Right lobe of liver (tissue), 6 donors: ENCODE measurements at regions not wholly inside any gene's neighbourhood (a gene's known extent, or its start where the extent isn't known, plus 50 kb on each side); places are given as distances from the start of the nearest gene placed in this dataset.

Experiments
- ATAC-seq, 4 donors: fragments of 200-7000 bp; cut with Tn5 transposase; one replicate each; pipeline ENCODE4 v1.9.1; 2020; ENCODE audit warnings: mild to moderate bottlenecking in 4 of 4, moderate library complexity in 4 of 4
- DNase-seq, 3 donors: peaks; one replicate each; pipeline ENCODE4 v3.0.0-alpha.2; 2020
- H3K27ac ChIP-seq, 3 donors: fragments of 200-600 bp; one replicate each; pipeline ENCODE4 v1.8.0; 2022
- H3K27me3 ChIP-seq, 2 donors: fragments of 200-600 bp; one replicate each; pipeline ENCODE4 v1.8.0; 2022
- H3K36me3 ChIP-seq, 4 donors: fragments of 200-600 bp; sonication (generic) in 1 of 4; one replicate each; pipeline versions ENCODE4 v1.5.1 to v1.8.0; 2017 to 2022; ENCODE audit warnings: control low read depth in 1 of 4
- H3K4me1 ChIP-seq, 4 donors: fragments of 200-600 bp; sonication (generic) in 1 of 4; one replicate each; pipeline versions ENCODE4 v1.5.1 to v1.8.0; 2017 to 2022; ENCODE audit warnings: control low read depth in 1 of 4
- H3K4me3 ChIP-seq, 3 donors: fragments of 200-600 bp; one replicate each; pipeline ENCODE4 v1.8.0; 2022
- H3K9me3 ChIP-seq, 4 donors: fragments of 200-600 bp; sonication (generic) in 1 of 4; one replicate each; pipeline versions ENCODE4 v1.5.1 to v1.8.0; 2017 to 2022; ENCODE audit warnings: control low read depth in 1 of 4
- POLR2A ChIP-seq: fragments of 450-650 bp; IDR thresholded peaks from one replicate; pipeline ENCODE4 v1.6.1; 2017; ENCODE audit warnings: antibody characterized with exemption, mild to moderate bottlenecking
- WGBS: methylation state at CpG from one replicate; pipeline ENCODE4 v1.1.6; 2018; ENCODE audit warnings: low coverage, low lambda C conversion rate; ENCODE audit not compliant: insufficient coverage; ENCODE audit errors: missing lambda C conversion rate; 5-methylcytosine and 5-hydroxymethylcytosine counted together
- intact Hi-C, 2 donors: fragments of 100-400 bp; cut with DNase I; formaldehyde crosslinking; loops; one replicate each; pipeline versions ENCODE4 v1.11.2 to v1.14.1; 2022
- TF ChIP-seq, protein P1 (sequence below), 4 donors: fragments of 200-600 bp in 3 of 4; fragments of 450-650 bp in 1 of 4; IDR thresholded peaks; one replicate each; pipeline versions ENCODE4 v1.5.1 to v1.8.0; 2016 to 2022; ENCODE audit warnings: antibody characterized with exemption in 4 of 4, mild to moderate bottlenecking in 2 of 4
- donor health status: DM: no; HTN: yes; CAD: no.
- donor health status: DM: no; HTN: no; CAD: no.
- donor health status: DM: no; HTN: no; CAD: no.
- donor health status: DM: no; HTN: yes; CAD: no.
- donor health status: DM: no; HTN: yes; CAD: no.

DNA sequence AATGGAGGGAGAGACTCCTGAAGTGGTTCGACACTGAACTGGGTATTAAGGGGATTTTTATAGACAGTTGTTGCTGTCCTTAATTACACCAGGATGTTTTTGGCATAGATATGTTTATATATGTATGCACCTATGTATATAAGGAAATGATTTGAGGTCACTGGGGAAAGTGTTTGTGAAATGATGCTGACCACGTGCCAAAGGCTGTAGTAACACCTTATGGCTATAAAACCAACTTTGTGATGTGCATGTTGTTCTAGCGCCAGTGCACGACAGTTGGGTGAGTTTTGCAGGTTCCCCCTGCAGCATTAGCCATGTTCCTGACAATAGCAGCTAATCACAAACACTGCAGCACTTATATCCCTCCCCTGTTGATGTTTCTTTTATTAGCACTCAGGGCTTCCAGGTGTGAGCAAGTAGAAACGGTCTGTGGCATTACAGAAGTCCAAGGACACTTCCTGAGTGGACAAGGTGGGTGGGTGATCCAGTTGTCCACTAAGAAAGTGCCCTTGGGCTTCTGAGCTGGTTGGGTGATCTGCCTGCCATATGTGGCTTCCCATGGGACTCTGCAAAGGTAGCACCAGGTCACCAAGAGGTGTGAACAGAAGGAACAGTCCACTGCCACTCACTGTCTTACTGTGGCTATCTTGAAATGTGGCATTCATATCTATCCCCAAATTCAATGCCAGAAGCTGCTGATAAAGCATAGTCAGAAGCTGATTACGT lies 63.0 kb upstream of the RBM24 start:
- intact Hi-C loops = no loop called here
- Histone ChIP-seq H3K27me3 (no peaks in the 10 kb centered on the region), H3K9me3 (no peaks in the 10 kb centered on the region), H3K27ac (no peak overlapping the region), H3K36me3 (no peaks in the 10 kb centered on the region), H3K4me1 (no peaks in the 10 kb centered on the region), H3K4me3 (no peak overlapping the region)
- no peak for DNase-seq
- TF ChIP-seq POLR2A = no peak
- TF ChIP-seq, protein P1, sequence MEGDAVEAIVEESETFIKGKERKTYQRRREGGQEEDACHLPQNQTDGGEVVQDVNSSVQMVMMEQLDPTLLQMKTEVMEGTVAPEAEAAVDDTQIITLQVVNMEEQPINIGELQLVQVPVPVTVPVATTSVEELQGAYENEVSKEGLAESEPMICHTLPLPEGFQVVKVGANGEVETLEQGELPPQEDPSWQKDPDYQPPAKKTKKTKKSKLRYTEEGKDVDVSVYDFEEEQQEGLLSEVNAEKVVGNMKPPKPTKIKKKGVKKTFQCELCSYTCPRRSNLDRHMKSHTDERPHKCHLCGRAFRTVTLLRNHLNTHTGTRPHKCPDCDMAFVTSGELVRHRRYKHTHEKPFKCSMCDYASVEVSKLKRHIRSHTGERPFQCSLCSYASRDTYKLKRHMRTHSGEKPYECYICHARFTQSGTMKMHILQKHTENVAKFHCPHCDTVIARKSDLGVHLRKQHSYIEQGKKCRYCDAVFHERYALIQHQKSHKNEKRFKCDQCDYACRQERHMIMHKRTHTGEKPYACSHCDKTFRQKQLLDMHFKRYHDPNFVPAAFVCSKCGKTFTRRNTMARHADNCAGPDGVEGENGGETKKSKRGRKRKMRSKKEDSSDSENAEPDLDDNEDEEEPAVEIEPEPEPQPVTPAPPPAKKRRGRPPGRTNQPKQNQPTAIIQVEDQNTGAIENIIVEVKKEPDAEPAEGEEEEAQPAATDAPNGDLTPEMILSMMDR (IDR thresholded peaks at IDR 0.05) = no peak
- no peak for ATAC-seq
- 55% methylated on average over 6 of the region's 6 CpGs for WGBS

DNA sequence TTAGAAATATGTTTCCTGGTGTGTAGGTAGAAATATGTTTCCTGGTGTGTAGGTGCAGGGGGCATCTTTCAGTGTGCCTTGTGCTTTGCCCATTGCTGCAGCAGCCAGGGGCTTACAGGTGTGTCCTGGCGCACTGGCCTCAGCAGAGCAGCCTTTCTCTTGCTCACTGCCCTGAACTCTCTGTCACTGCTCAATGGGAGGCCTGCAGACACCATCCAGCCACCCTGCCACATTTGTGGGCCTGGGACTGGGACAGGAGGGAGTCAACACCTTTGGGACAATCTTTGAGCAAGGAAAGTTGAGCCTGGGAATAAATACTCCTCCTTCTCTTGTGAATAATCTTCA lies 62.4 kb upstream of the RBM24 start:
- intact Hi-C loops = no loop called here

DNA sequence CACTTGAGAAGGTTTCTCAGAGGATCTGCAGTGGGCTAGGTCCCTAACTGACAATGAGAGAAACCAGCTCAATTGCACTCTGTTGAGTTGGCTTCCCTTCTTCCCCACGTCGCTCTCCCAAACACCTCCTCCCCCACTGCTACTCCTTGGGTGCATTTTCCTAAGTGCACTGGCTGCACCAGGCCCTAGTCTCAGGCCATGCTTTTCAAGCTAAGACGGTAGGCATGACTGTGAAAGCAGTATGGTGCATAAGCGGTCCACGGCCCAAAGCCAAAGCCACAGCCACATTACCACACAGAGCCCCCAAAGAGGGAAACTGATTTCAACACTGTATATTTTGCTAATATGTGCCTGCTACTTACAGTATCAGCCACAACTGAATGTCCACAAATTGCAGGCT lies 62.1 kb upstream of the RBM24 start:
- H3K27me3 ChIP-seq = no peaks in the 10 kb centered on the region
- H3K27ac ChIP-seq = no peak overlapping the region
- H3K4me3 ChIP-seq = no peak overlapping the region
- H3K4me1 ChIP-seq = no peaks in the 10 kb centered on the region
- no peak for ATAC-seq
- H3K36me3 ChIP-seq = no peaks in the 10 kb centered on the region
- no peak for TF ChIP-seq POLR2A
- TF ChIP-seq, protein P1 (IDR thresholded peaks at IDR 0.05) = no peak
- WGBS = 85% methylated on average over 4 of the region's 5 CpGs
- H3K9me3 ChIP-seq = no peaks in the 10 kb centered on the region
- no peak for DNase-seq
- intact Hi-C loops = no loop called here

More for the DNA sequence above, 62.4 kb upstream of the RBM24 start:
- no peaks in the 10 kb centered on the region for H3K36me3 ChIP-seq
- DNase-seq = no peak
- no peak overlapping the region for H3K4me3 ChIP-seq
- TF ChIP-seq, protein P1 (IDR thresholded peaks at IDR 0.05) = no peak
- no peak for TF ChIP-seq POLR2A
- H3K27me3 ChIP-seq = no peaks in the 10 kb centered on the region
- H3K9me3 ChIP-seq = no peaks in the 10 kb centered on the region
- no peak overlapping the region for H3K27ac ChIP-seq
- H3K4me1 ChIP-seq = no peaks in the 10 kb centered on the region
- WGBS = no CpG with 5 or more reads among the region's 1 CpG
- ATAC-seq = no peak

DNA sequence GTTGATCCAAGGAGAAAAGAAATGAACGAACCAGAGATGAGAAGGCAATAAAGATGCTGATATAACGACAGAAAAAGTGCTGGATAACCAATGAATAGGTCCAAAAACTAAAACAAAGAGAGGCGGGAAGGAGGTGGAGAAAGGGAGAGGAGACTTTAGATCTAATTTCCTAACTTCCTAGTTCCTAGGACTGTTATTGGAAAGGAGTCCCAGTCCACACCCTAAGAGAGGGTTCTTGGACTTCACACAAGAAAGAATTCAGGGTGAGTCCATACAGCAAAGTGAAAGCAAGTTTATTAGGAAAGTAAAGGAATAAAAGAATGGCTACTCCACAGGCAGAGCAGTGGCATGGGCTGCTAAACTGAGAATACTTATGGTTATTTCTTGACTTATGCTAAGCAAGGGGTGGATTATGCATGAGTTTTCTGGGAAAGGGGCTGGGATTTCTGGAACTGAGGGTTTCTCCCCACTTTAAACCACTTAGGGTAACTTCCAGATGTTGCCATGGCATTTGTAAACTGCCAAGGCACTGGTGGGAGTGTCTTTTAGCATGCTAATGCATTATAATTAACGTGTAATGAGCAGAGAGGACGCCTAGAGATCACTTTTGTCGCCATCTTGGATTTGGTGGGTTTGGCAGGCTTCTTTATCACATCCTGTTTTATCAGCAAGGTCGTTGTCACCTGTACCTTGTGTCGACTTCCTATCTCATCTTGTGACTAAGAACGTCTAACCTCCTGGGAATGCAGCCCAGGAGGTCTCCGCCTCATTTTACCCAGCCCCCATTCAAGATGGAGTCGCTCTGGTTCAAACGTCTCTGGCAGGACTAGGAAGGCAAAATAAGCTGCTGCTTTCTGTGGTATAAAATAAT lies 60.9 kb upstream of the RBM24 start:
- no peak for ATAC-seq
- WGBS = 55% methylated on average over 11 of the region's 12 CpGs

More for the DNA sequence above, 60.9 kb upstream of the RBM24 start:
- no peak overlapping the region for H3K4me3 ChIP-seq
- intact Hi-C loops = no loop called here
- DNase-seq = no peak
- H3K36me3 ChIP-seq = no peaks in the 10 kb centered on the region
- no peak for TF ChIP-seq POLR2A
- TF ChIP-seq, protein P1 (IDR thresholded peaks at IDR 0.05) = no peak
- H3K27ac ChIP-seq = no peak overlapping the region
- H3K27me3 ChIP-seq = no peaks in the 10 kb centered on the region
- no peaks in the 10 kb centered on the region for H3K9me3 ChIP-seq
- no peaks in the 10 kb centered on the region for H3K4me1 ChIP-seq
